Neural crest cell (in vitro differentiated cells): ENCODE measurements at regions not wholly inside any gene's neighbourhood (a gene's known extent, or its start where the extent isn't known, plus 50 kb on each side); places are given as distances from the start of the nearest gene placed in this dataset.

Source experiments
- DNase-seq: peaks from one replicate; pipeline ENCODE4 v3.0.0; 2021; ENCODE audit warnings: low read depth, mixed read lengths, low spot score
- H3K27ac Mint-ChIP-seq: one replicate; pipeline ENCODE4 v1.8.0; 2021; ENCODE audit warnings: mild to moderate bottlenecking, mixed read lengths; ENCODE audit not compliant: unreplicated experiment
- H3K27me3 Mint-ChIP-seq: 2 replicates; pipeline ENCODE4 v1.8.0; 2021; ENCODE audit warnings: low read depth, mild to moderate bottlenecking, mixed read lengths
- H3K36me3 Mint-ChIP-seq: 2 replicates; pipeline ENCODE4 v1.8.0; 2021; ENCODE audit warnings: low read depth, mild to moderate bottlenecking, mixed read lengths
- H3K4me1 Mint-ChIP-seq: 2 replicates; pipeline ENCODE4 v1.8.0; 2021; ENCODE audit warnings: mixed read lengths
- H3K4me3 Mint-ChIP-seq: one replicate; pipeline ENCODE4 v1.8.0; 2021; ENCODE audit warnings: mild to moderate bottlenecking, mixed read lengths
- H3K9me3 Mint-ChIP-seq: 2 replicates; pipeline ENCODE4 v1.8.0; 2021; ENCODE audit warnings: mixed read lengths
- TF ChIP-seq, protein P1 (sequence below): fragments of 200-600 bp; sonication (generic); conservative IDR thresholded peaks from 2 replicates; pipeline ENCODE4 v1.5.0; 2021; ENCODE audit warnings: antibody characterized with exemption, mild to moderate bottlenecking

DNA sequence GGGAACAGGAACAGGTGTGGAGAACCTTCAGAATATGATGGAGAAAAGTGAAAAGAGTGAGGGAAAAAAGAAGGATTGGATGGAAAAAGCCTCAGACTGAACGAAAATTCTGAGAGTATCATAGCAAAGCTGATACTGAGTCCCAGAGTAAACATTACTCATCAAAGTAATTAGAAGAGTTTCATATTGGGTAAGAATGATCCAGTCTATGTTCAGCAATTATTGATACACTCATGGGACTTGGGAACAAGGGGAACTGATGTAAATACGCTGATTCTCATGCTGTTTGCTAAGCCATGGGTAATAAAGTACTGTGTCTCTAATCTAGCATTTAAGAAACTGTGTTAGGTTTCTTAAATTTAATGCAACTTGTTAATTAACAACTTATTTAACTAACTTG is 219.9 kb upstream of the NOL4 start:
- Mint-ChIP-seq H3K27ac (no peak overlapping the region), H3K36me3 (no peaks in the 10 kb centered on the region), H3K27me3 (peaks cover 7% of the 10 kb centered on the region), H3K4me3 (no peak overlapping the region), H3K9me3 (peaks cover 5% of the 10 kb centered on the region), H3K4me1 (no peaks in the 10 kb centered on the region)
- DNase-seq: no peak
- TF ChIP-seq, protein P1, sequence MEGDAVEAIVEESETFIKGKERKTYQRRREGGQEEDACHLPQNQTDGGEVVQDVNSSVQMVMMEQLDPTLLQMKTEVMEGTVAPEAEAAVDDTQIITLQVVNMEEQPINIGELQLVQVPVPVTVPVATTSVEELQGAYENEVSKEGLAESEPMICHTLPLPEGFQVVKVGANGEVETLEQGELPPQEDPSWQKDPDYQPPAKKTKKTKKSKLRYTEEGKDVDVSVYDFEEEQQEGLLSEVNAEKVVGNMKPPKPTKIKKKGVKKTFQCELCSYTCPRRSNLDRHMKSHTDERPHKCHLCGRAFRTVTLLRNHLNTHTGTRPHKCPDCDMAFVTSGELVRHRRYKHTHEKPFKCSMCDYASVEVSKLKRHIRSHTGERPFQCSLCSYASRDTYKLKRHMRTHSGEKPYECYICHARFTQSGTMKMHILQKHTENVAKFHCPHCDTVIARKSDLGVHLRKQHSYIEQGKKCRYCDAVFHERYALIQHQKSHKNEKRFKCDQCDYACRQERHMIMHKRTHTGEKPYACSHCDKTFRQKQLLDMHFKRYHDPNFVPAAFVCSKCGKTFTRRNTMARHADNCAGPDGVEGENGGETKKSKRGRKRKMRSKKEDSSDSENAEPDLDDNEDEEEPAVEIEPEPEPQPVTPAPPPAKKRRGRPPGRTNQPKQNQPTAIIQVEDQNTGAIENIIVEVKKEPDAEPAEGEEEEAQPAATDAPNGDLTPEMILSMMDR: no peak

DNA sequence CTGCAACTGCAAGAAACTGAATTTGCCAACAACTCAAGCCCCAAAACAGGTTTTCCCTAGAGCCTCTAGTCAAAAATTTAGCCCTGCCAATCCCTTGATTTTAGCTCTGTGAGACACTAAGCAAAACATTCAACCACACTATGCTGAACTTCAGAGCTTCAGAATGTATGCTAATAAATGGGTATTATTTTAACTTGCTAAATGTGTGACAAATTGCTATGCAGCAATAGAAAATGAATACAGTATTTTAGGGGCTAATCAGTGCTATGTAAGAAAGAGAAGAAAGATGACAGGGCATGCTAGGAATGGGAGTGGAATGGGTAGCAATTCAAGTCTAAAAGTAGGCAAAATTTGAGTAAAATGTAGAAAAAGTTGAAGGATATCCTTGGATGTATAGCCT is 223.9 kb upstream of the NOL4 start:
- TF ChIP-seq, protein P1: no peak
- no peak overlapping the region for H3K4me3 Mint-ChIP-seq

DNA sequence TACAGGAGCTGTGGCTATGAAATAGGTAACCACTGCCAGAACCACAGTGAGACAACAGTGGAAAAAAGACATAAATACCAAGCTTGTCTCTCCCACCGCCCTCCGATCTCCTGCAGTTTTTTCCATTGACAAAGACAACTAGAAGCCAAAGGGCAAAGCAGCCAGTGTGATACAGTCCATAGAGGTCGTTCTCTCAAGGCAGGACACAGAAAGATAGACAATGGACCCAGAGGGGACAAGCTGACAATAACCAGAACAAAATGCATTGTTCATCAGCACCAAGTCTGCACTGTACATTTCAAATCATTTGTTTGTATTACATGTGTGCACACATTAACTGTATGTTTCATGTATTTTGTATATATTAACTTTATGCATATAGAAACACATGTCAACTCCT is 233.0 kb upstream of the NOL4 start:
- TF ChIP-seq, protein P1: no peak
- H3K27me3 Mint-ChIP-seq: no peaks in the 10 kb centered on the region
- H3K27ac Mint-ChIP-seq: no peak overlapping the region
- DNase-seq: no peak
- H3K36me3 Mint-ChIP-seq: no peaks in the 10 kb centered on the region
- no peaks in the 10 kb centered on the region for H3K4me1 Mint-ChIP-seq
- H3K9me3 Mint-ChIP-seq: peaks cover 5% of the 10 kb centered on the region
- H3K4me3 Mint-ChIP-seq: no peak overlapping the region

More for the DNA sequence above, 223.9 kb upstream of the NOL4 start:
- H3K27me3 Mint-ChIP-seq: peaks cover 7% of the 10 kb centered on the region
- H3K9me3 Mint-ChIP-seq: peaks cover 2% of the 10 kb centered on the region
- H3K27ac Mint-ChIP-seq: no peak overlapping the region
- no peaks in the 10 kb centered on the region for H3K36me3 Mint-ChIP-seq
- DNase-seq: no peak
- H3K4me1 Mint-ChIP-seq: no peaks in the 10 kb centered on the region

DNA sequence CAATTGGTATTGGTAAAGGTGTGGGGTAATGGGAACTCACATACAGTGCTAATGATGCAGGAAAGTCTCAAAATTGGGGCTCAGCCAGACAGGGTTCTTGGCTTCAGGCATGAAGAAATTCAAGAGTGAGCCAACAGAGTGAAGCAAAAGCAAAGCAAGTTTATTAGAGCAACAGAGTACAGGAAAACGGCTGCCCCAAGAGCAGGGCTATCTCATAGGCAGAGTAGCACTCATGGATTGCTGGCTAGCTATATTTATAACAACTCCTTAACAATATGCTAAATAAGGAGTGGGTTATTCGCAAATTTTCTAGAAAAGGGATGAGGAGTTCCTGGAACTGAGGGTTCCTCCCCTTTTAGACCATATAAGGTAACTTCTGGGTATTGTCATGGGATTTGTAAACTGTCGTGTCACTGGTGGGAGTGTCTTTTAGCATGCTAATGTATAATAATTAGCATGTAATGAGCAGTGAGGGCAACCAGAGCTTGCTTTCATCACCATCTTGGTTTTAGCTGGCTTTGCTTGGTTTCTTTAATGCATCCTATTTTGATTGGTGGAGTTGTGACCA is 233.8 kb upstream of the NOL4 start:
- Mint-ChIP-seq H3K9me3 (peaks cover 5% of the 10 kb centered on the region), H3K36me3 (no peaks in the 10 kb centered on the region), H3K4me1 (no peaks in the 10 kb centered on the region), H3K27ac (no peak overlapping the region), H3K4me3 (no peak overlapping the region), H3K27me3 (no peaks in the 10 kb centered on the region)
- TF ChIP-seq, protein P1: no peak
- no peak for DNase-seq

DNA sequence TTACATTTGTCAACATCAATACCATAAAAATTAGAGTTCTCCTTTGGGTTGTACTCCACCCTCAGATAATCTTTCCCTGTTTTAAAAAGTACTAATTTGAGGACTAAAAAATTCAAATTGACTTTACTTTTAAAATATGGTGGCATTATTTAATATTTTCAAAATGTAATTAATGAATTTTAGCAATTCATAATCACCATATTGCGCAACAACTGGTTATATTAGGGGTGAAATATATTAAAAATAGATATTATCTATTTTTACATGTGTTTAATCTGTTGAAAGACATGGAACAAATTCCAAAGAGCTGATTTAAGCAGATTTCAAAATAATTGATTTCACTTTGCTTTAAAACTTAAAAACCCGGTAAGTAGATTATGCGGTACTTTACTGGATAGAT is 236.6 kb upstream of the NOL4 start:
- no peak overlapping the region for H3K27ac Mint-ChIP-seq
- no peaks in the 10 kb centered on the region for H3K27me3 Mint-ChIP-seq
- no peak overlapping the region for H3K4me3 Mint-ChIP-seq
- TF ChIP-seq, protein P1: no peak
- H3K4me1 Mint-ChIP-seq: no peaks in the 10 kb centered on the region
- no peak for DNase-seq
- H3K9me3 Mint-ChIP-seq: peaks cover 2% of the 10 kb centered on the region
- no peaks in the 10 kb centered on the region for H3K36me3 Mint-ChIP-seq

DNA sequence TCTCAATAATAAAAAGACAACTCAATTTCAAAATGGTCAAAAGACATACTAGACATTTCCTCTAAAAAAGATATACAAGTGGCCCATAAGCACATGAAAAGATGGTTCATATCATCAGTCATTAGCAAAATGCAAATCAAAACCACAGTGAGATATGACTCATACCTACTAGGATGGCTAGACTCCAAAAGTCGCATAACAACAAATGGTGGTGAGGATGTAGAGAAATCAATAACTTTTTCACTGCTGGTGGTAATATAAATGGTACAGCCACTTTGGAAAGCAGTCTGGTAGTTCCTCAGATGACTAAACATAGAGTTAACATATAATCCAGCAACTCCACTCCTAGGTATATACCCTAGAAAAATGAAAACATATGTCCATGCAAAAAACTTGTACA is 242.3 kb upstream of the NOL4 start:
- Mint-ChIP-seq H3K27ac (no peak overlapping the region), H3K4me1 (no peaks in the 10 kb centered on the region)

More for the DNA sequence above, 242.3 kb upstream of the NOL4 start:
- H3K36me3 Mint-ChIP-seq: no peaks in the 10 kb centered on the region
- no peak for DNase-seq
- TF ChIP-seq, protein P1: no peak
- H3K9me3 Mint-ChIP-seq: peaks cover 3% of the 10 kb centered on the region
- H3K27me3 Mint-ChIP-seq: no peaks in the 10 kb centered on the region
- no peak overlapping the region for H3K4me3 Mint-ChIP-seq
